ENCODE measurements at regions not wholly inside any gene's neighbourhood (a gene's known extent, or its start where the extent isn't known, plus 50 kb on each side); places are given as distances from the start of the nearest gene placed in this dataset.

DNA sequence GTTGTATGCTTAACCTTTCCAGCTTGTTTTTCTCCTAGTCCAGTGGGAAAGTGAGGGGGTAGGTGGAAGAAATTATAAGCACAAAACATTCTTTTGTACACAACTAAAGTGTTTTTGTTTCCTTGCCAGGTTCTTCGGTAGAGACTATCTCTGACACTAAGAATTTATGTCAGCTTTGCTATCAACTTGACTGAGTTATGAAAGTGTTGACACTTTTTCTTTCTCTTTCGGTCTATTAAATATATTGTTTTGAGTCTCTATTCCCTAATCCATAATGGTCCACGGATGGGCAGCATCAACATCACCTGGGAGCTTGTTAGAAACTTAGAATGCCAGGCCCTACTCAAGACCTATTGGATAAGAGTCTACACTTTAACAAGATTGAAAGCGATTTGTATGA is 195.0 kb upstream of the ATP10B start:
- Histone ChIP-seq H3K27me3 (no peaks in the 10 kb centered on the region), H3K4me1 (no peaks in the 10 kb centered on the region), H3K9me3 (no peaks in the 10 kb centered on the region), H3K36me3 (no peaks in the 10 kb centered on the region), H3K4me3 (no peak overlapping the region), H3K27ac (no peak overlapping the region)
- intact Hi-C loops (cut with DNase I; ENCODE audit: low total_unique reads), result no loop called here
- TF ChIP-seq POLR2A (IDR thresholded peaks at IDR 0.05) (no peak), POLR2AphosphoS5 (IDR thresholded peaks at IDR 0.05) (no peak), EP300 (IDR thresholded peaks at IDR 0.05) (no peak)
- TF ChIP-seq, protein P1, sequence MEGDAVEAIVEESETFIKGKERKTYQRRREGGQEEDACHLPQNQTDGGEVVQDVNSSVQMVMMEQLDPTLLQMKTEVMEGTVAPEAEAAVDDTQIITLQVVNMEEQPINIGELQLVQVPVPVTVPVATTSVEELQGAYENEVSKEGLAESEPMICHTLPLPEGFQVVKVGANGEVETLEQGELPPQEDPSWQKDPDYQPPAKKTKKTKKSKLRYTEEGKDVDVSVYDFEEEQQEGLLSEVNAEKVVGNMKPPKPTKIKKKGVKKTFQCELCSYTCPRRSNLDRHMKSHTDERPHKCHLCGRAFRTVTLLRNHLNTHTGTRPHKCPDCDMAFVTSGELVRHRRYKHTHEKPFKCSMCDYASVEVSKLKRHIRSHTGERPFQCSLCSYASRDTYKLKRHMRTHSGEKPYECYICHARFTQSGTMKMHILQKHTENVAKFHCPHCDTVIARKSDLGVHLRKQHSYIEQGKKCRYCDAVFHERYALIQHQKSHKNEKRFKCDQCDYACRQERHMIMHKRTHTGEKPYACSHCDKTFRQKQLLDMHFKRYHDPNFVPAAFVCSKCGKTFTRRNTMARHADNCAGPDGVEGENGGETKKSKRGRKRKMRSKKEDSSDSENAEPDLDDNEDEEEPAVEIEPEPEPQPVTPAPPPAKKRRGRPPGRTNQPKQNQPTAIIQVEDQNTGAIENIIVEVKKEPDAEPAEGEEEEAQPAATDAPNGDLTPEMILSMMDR (IDR thresholded peaks at IDR 0.05), result no peak
- 59 to 68% (median 64%) methylated on average over 4 of the region's 4 CpGs for WGBS, 5 donors
- no peak for DNase-seq

DNA sequence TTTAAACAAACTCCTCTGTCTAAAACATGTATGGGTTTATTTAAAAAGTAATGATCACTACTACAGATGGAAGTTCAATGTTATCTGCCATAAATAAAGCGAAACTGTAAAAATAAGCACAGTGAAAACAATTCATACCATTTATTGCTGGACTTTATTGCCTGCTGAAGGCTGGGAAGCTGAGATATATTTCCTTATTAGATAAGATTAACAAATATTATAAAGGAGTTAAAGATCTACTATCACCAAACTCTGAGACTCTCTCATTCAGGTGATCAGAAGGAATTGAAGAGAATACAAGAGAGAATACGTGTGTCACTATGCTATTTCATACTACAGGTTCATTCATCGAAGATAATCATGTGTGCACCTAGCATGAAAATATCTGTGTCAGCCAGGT is 190.9 kb upstream of the ATP10B start:
- no peak for DNase-seq
- no peak for TF ChIP-seq EP300 (IDR thresholded peaks at IDR 0.05)
- no peak for TF ChIP-seq POLR2AphosphoS5 (IDR thresholded peaks at IDR 0.05)
- TF ChIP-seq, protein P1 (IDR thresholded peaks at IDR 0.05), result no peak
- TF ChIP-seq POLR2A (IDR thresholded peaks at IDR 0.05), result no peak
- H3K4me3 ChIP-seq, result no peak overlapping the region
- peaks cover 0 to 3% (median 0%) of the 10 kb centered on the region in 4 donors for H3K9me3 ChIP-seq
- H3K27me3 ChIP-seq, result no peaks in the 10 kb centered on the region
- no peaks in the 10 kb centered on the region for H3K36me3 ChIP-seq
- intact Hi-C loops (cut with DNase I; ENCODE audit: low total_unique reads), result no loop called here
- no peaks in the 10 kb centered on the region for H3K4me1 ChIP-seq
- H3K27ac ChIP-seq, result no peak overlapping the region
- WGBS, 5 donors, result 75 to 88% (median 84%) methylated on average over 3 of the region's 3 CpGs

DNA sequence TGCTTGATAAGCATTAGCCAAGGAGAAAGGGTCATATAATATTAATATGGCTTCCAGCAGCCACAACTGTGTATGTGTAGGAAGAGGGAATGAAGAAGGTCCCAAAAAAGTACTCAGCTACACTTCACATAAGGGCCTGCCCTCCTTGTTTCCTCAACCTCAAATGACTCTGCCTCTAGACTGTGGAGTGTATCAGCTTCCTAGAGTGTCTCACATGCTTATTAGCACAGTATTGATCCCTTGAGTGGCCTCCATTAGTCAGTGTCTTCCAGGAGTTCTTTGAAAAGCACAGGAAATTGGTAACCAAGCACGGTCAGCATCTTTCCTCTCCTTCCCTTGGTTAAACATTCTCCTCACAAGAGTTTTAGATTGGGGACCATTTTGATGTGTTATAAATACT is 190.4 kb upstream of the ATP10B start:
- H3K36me3 ChIP-seq, result no peaks in the 10 kb centered on the region
- no peaks in the 10 kb centered on the region for H3K4me1 ChIP-seq
- no peak for DNase-seq
- no peak overlapping the region for H3K27ac ChIP-seq
- TF ChIP-seq EP300 (IDR thresholded peaks at IDR 0.05) (no peak), POLR2AphosphoS5 (IDR thresholded peaks at IDR 0.05) (no peak), POLR2A (IDR thresholded peaks at IDR 0.05) (no peak)
- TF ChIP-seq, protein P1 (IDR thresholded peaks at IDR 0.05), result no peak
- no peaks in the 10 kb centered on the region for H3K27me3 ChIP-seq
- WGBS, 5 donors, result 58 to 73% (median 67%) methylated on average over 1 of the region's 1 CpG
- H3K4me3 ChIP-seq, result no peak overlapping the region
- intact Hi-C loops (cut with DNase I; ENCODE audit: low total_unique reads), result no loop called here
- peaks cover 0 to 3% (median 0%) of the 10 kb centered on the region in 4 donors for H3K9me3 ChIP-seq

DNA sequence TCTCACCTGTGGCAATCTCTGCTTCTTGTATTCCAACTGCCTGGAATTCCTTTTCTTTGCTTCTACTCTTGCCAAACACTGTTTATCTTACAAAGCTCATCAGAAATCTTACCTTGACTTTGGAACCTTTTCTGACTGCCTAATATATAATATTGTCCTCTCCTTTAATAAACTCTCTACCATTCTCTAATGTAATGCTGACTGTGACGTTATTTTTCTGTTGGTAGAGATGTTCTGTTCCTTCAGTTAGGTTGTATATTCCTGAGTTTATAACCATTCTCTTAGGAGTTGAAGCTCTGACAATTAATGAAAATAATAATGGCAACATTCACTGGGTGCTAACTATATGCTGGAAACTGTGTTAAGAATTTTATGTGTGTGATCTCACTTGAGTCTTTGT is 188.8 kb upstream of the ATP10B start:
- no peaks in the 10 kb centered on the region for H3K4me1 ChIP-seq
- no peaks in the 10 kb centered on the region for H3K36me3 ChIP-seq
- H3K4me3 ChIP-seq, result no peak overlapping the region
- 80 to 93% (median 89%) methylated on average over 1 of the region's 1 CpG for WGBS, 5 donors
- no peak for DNase-seq
- H3K9me3 ChIP-seq, result peaks cover 0 to 3% (median 0%) of the 10 kb centered on the region in 4 donors
- intact Hi-C loops (cut with DNase I; ENCODE audit: low total_unique reads), result no loop called here
- H3K27ac ChIP-seq, result no peak overlapping the region
- no peaks in the 10 kb centered on the region for H3K27me3 ChIP-seq
- no peak for TF ChIP-seq EP300 (IDR thresholded peaks at IDR 0.05)
- TF ChIP-seq, protein P1 (IDR thresholded peaks at IDR 0.05), result no peak
- no peak for TF ChIP-seq POLR2AphosphoS5 (IDR thresholded peaks at IDR 0.05)
- no peak for TF ChIP-seq POLR2A (IDR thresholded peaks at IDR 0.05)
